ENCODE measurements at regions not wholly inside any gene's neighbourhood (a gene's known extent, or its start where the extent isn't known, plus 50 kb on each side); places are given as distances from the start of the nearest gene placed in this dataset.

DNA sequence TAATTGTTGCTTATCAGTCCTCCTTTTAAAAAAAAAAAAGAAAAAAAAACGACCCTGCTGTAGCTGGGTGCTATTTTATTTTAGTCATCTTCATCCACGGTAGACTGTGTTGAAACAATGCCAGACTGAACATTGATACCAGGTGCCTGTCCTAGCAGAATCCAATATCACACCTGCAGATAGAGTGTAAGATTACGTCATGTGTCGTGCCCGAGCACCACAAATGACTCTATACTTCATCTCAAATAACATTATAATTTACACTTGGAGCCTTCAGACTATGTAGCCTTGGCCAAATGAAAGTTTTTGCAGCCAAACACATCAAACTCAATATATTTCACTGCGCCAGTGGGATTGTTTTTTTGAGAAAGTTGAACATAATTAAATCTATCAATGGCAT, 410.6 kb downstream of the FGF9 start:
- H3K9me3 ChIP-seq (ENCODE audit: control insufficient read depth in 1 of 2, low read length in 2 of 2) = no peaks in the 10 kb centered on the region
- no peak overlapping the region for H3K4me3 ChIP-seq (ENCODE audit: low read depth in 1 of 2, low read length in 2 of 2)
- no peaks in the 10 kb centered on the region for H3K27me3 ChIP-seq (ENCODE audit: low read depth, low read length)
- no peak overlapping the region for H3K27ac ChIP-seq (ENCODE audit: low read length)
- no peaks in the 10 kb centered on the region for H3K4me1 ChIP-seq (ENCODE audit: control insufficient read depth in 1 of 2, insufficient read depth in 2 of 2, low read length in 2 of 2)
- no peaks in the 10 kb centered on the region for H3K36me3 ChIP-seq (ENCODE audit: control insufficient read depth in 1 of 2, insufficient read depth in 2 of 2, low read length in 2 of 2)

DNA sequence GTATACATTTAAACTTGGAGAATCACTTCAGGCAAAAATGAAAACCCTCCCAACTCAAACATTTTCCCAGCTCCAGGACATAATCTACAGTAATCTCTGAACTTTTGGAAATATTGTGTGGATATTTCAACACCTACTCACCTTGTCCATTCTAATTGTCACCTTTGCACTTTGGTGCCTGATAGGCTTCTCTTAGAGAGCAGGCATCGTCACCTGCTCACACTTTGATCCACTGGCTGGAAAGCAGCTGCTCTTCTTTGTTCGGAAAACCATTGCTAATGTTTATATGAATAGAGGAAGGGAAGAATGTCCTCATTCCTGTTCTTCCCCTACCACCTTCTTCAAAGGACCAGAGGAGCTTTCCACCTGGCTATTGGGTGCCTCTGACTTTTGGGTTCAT, 411.2 kb downstream of the FGF9 start:
- Histone ChIP-seq H3K27ac (ENCODE audit: low read length) (no peak overlapping the region), H3K4me3 (ENCODE audit: low read depth in 1 of 2, low read length in 2 of 2) (no peak overlapping the region), H3K4me1 (ENCODE audit: control insufficient read depth in 1 of 2, insufficient read depth in 2 of 2, low read length in 2 of 2) (no peaks in the 10 kb centered on the region), H3K27me3 (ENCODE audit: low read depth, low read length) (no peaks in the 10 kb centered on the region), H3K9me3 (ENCODE audit: control insufficient read depth in 1 of 2, low read length in 2 of 2) (no peaks in the 10 kb centered on the region), H3K36me3 (ENCODE audit: control insufficient read depth in 1 of 2, insufficient read depth in 2 of 2, low read length in 2 of 2) (no peaks in the 10 kb centered on the region)

DNA sequence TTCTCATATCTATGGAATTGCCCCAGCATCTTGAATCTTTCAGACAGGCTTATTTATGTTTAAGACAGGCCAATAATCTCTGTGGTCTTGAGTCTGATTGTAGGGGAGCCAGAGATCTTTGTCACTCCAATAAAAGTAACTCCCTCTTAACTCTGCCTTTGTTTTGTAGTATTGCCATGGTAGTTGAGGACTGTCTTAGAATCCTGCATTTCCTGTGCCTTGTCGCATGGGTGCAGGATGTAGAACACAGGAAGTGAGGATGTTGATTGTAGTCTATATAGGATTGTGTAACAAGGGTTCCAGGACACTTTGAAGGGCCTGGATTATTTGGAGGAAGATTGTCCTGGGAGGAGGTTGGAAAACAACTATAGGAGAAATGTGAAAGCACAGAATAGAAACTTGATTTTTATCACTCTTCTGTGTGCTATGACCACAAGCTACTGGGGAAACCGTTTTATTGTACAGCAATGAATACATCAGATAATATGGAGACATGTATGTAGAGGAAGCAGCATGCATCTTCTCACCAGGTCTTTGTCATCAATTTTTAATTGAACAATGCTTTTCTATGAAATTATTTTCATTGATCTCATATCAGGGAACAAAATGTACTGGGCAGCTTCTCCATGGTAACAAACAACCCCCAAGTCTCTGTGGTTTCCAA, 411.7 kb downstream of the FGF9 start:
- Histone ChIP-seq H3K4me3 (ENCODE audit: low read depth in 1 of 2, low read length in 2 of 2) (no peak overlapping the region), H3K27ac (ENCODE audit: low read length) (no peak overlapping the region), H3K27me3 (ENCODE audit: low read depth, low read length) (no peaks in the 10 kb centered on the region), H3K36me3 (ENCODE audit: control insufficient read depth in 1 of 2, insufficient read depth in 2 of 2, low read length in 2 of 2) (no peaks in the 10 kb centered on the region), H3K9me3 (ENCODE audit: control insufficient read depth in 1 of 2, low read length in 2 of 2) (no peaks in the 10 kb centered on the region), H3K4me1 (ENCODE audit: control insufficient read depth in 1 of 2, insufficient read depth in 2 of 2, low read length in 2 of 2) (no peaks in the 10 kb centered on the region)

DNA sequence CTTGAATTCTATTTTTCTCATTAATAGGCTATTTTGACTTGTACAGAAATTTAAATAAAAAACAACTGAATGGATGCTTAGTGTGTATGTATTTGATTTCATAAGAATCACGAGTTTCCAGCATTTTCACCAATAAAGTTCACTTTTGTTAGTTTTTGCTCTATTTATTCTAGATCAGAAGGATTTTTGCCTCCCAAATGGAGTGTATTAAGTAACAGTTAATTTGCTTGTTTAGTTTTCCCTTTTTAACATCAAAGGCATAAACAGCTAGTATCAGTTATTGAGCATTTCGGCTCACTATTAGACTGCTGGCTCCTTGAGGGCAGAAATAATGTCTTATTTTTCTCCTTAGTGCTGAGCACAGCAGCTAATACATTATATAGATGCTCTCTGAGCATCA, 414.1 kb downstream of the FGF9 start:
- Histone ChIP-seq H3K36me3 (ENCODE audit: control insufficient read depth in 1 of 2, insufficient read depth in 2 of 2, low read length in 2 of 2) (no peaks in the 10 kb centered on the region), H3K27ac (ENCODE audit: low read length) (no peak overlapping the region), H3K4me1 (ENCODE audit: control insufficient read depth in 1 of 2, insufficient read depth in 2 of 2, low read length in 2 of 2) (no peaks in the 10 kb centered on the region), H3K4me3 (ENCODE audit: low read depth in 1 of 2, low read length in 2 of 2) (no peak overlapping the region), H3K27me3 (ENCODE audit: low read depth, low read length) (no peaks in the 10 kb centered on the region), H3K9me3 (ENCODE audit: control insufficient read depth in 1 of 2, low read length in 2 of 2) (no peaks in the 10 kb centered on the region)

DNA sequence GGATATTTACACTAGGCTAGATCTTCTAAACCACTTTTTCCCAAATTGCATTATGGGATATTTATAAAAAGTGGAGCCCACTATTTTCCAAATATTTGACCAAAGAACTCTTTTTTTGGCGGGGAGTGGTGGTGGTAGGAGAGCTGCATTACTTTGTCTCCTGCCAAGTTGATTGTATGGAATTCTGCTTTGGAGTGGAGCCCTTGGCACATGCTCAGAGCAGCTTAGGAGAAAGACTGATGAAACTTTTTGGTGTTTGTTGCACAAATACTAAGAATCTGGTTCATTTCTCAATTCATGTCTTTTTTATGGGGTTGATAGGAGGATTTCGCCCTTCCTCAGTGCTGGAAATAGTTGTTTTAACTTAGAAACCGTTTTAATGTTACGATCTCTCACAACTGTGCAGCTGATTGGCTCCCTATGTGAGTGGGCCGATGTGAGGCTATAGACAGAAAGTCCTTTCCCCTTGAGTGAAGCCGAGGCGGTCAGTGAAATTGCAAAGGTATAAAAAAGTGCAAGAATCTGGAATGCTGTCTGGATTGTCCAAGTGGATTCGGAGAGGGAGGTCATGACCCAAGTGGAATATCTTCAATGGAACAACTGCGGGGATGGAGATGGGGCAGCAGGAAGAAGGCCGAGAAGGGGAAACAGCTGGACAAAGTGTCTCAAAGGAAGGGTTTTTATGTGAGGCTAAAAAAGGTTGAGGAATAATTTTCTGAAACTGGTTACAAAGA, 415.9 kb downstream of the FGF9 start:
- Histone ChIP-seq H3K9me3 (ENCODE audit: control insufficient read depth in 1 of 2, low read length in 2 of 2) (no peaks in the 10 kb centered on the region), H3K4me3 (ENCODE audit: low read depth in 1 of 2, low read length in 2 of 2) (no peak overlapping the region), H3K36me3 (ENCODE audit: control insufficient read depth in 1 of 2, insufficient read depth in 2 of 2, low read length in 2 of 2) (no peaks in the 10 kb centered on the region), H3K27ac (ENCODE audit: low read length) (no peak overlapping the region), H3K27me3 (ENCODE audit: low read depth, low read length) (no peaks in the 10 kb centered on the region), H3K4me1 (ENCODE audit: control insufficient read depth in 1 of 2, insufficient read depth in 2 of 2, low read length in 2 of 2) (peaks cover 0 to 8% of the 10 kb centered on the region in 2 donors)

DNA sequence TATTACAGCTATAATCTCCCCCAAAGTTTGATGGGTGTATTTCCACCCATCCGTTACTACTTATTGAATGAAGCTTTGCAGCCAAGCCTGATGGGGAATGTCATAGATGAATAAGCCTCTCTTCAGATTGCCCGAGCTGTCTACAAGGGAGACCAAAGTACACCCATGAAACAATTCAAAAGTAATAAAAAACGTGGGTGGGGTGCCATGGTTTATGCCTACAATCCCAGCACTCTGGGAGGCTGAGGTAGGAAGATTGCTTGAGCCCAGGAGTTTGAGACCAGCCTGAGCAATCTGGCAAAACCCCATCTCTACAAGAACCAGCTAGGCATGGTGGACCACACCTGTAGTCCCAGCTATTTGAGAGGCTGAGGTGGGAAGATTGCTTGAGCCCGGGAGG, 419.2 kb downstream of the FGF9 start:
- H3K4me3 ChIP-seq (ENCODE audit: low read depth in 1 of 2, low read length in 2 of 2) = no peak overlapping the region
- no peaks in the 10 kb centered on the region for H3K36me3 ChIP-seq (ENCODE audit: control insufficient read depth in 1 of 2, insufficient read depth in 2 of 2, low read length in 2 of 2)
- no peak overlapping the region for H3K27ac ChIP-seq (ENCODE audit: low read length)
- peaks cover 0 to 12% of the 10 kb centered on the region in 2 donors for H3K4me1 ChIP-seq (ENCODE audit: control insufficient read depth in 1 of 2, insufficient read depth in 2 of 2, low read length in 2 of 2)
- H3K27me3 ChIP-seq (ENCODE audit: low read depth, low read length) = no peaks in the 10 kb centered on the region
- no peaks in the 10 kb centered on the region for H3K9me3 ChIP-seq (ENCODE audit: control insufficient read depth in 1 of 2, low read length in 2 of 2)

DNA sequence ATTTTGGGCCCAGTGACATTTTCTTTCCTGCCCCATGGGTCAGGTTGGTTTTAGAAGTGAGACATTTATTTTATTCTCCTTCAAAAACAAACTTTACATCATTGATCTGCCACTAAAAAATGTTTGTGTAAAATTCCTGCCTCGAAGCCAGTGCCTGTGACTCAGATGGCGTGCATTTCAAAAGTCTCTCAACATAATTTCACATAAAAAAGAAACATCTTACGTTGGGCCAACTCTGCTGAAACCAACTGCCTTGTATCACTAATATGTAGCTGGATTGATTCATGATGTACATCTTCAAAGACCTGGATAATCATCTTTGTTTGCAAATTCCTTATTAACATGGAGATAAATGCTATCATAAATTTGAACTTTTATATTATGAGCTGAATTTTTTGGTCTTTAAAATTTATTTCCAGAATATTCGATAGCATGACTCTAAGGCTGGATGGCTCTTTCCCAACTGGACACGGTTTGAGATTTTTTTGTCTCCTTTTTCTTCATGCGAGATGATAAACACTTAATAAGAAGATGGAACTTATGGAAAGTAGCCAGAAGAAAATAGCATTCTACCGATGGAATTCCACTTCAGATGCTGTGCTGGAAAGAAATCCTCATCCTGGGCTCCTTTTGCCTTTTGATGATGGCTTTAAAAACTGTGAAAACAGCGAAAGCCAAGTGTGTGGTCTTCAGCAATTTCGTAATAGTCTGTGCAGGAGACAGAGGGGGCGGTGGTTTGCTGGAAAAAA, 420.5 kb downstream of the FGF9 start:
- Histone ChIP-seq H3K36me3 (ENCODE audit: control insufficient read depth in 1 of 2, insufficient read depth in 2 of 2, low read length in 2 of 2) (no peaks in the 10 kb centered on the region), H3K4me1 (ENCODE audit: control insufficient read depth in 1 of 2, insufficient read depth in 2 of 2, low read length in 2 of 2) (peaks cover 0 to 12% of the 10 kb centered on the region in 2 donors), H3K27ac (ENCODE audit: low read length) (no peak overlapping the region), H3K27me3 (ENCODE audit: low read depth, low read length) (no peaks in the 10 kb centered on the region), H3K9me3 (ENCODE audit: control insufficient read depth in 1 of 2, low read length in 2 of 2) (no peaks in the 10 kb centered on the region), H3K4me3 (ENCODE audit: low read depth in 1 of 2, low read length in 2 of 2) (no peak overlapping the region)

DNA sequence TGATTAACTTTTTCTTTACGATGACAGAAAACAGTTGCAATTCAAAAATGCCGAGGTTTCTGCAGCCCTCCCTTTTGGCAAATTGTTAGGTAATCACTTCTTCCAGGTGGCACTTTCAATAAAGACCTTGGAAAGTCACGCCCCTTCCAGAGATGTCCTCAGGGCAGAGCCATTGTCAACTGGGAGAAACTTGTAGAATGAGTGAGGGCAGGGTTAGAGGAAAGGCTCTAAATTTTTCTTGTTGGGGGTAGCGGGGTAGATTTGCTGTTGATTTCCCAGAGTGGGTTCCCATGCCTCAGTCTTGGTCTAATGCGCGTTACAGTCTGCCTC, 421.1 kb downstream of the FGF9 start:
- H3K4me1 ChIP-seq (ENCODE audit: control insufficient read depth in 1 of 2, insufficient read depth in 2 of 2, low read length in 2 of 2) = peaks cover 0 to 12% of the 10 kb centered on the region in 2 donors
- H3K27ac ChIP-seq (ENCODE audit: low read length) = no peak overlapping the region
- H3K9me3 ChIP-seq (ENCODE audit: control insufficient read depth in 1 of 2, low read length in 2 of 2) = no peaks in the 10 kb centered on the region
- no peaks in the 10 kb centered on the region for H3K27me3 ChIP-seq (ENCODE audit: low read depth, low read length)
- H3K4me3 ChIP-seq (ENCODE audit: low read depth in 1 of 2, low read length in 2 of 2) = no peak overlapping the region
- H3K36me3 ChIP-seq (ENCODE audit: control insufficient read depth in 1 of 2, insufficient read depth in 2 of 2, low read length in 2 of 2) = no peaks in the 10 kb centered on the region

DNA sequence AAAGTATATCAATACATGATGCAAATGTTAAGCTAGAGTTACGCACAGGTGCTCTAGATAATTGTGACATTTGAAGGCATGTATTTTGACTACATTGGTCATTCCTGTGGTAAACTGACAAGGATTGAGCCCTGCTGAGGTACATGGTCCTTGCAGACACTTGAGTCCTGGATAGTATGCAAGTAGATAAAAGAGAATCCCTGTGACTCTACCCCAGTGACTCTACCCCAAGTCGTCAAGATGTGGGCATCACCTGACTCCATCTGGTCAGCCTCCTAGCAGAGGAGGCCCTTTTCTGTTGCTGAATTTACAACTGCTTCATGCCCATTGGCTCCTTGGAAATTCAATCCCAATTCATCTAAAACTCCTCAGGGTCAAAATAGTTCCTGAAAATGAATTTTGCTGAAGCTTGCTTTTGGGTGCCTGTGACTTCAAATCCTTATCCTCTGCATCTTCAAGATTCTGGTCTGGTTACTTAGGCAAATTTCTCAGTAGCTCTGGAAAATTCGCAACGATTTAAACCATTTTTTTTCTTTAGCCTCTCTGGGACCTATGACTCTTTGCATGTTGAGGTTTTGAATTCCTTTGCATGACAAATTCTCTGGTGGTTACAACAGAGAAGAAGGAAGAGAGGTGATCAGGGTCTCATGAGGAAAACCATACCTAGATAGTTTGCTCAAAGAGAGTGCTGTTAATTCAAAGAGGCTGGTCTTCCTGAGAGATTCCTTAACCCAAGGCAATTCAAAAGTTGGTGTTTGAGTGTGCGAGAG, 422.1 kb downstream of the FGF9 start:
- peaks cover 0 to 12% of the 10 kb centered on the region in 2 donors for H3K4me1 ChIP-seq (ENCODE audit: control insufficient read depth in 1 of 2, insufficient read depth in 2 of 2, low read length in 2 of 2)
- H3K9me3 ChIP-seq (ENCODE audit: control insufficient read depth in 1 of 2, low read length in 2 of 2) = no peaks in the 10 kb centered on the region
- H3K27me3 ChIP-seq (ENCODE audit: low read depth, low read length) = no peaks in the 10 kb centered on the region
- no peak overlapping the region for H3K4me3 ChIP-seq (ENCODE audit: low read depth in 1 of 2, low read length in 2 of 2)
- H3K27ac ChIP-seq (ENCODE audit: low read length) = no peak overlapping the region
- no peaks in the 10 kb centered on the region for H3K36me3 ChIP-seq (ENCODE audit: control insufficient read depth in 1 of 2, insufficient read depth in 2 of 2, low read length in 2 of 2)

DNA sequence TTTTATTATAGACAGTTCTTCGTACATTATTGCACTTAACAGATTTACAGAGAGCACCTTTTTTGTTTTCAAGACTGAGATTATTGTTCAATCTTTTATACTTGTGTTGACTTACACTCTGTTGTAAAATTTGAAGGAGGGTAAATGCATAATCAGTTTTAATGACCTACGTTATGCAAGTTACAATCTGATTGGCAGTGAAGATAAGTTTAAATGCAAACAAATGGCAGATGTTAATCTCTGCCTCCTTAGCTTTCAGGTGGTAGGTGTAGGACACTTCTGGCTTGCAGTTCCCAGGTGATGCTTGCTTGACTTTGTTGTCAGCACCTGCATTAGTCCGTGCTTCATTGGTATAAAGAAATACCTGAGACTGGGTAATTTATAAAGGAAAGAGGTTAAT, 424.9 kb downstream of the FGF9 start:
- Histone ChIP-seq H3K27ac (ENCODE audit: low read length) (no peak overlapping the region), H3K4me3 (ENCODE audit: low read depth in 1 of 2, low read length in 2 of 2) (no peak overlapping the region)

DNA sequence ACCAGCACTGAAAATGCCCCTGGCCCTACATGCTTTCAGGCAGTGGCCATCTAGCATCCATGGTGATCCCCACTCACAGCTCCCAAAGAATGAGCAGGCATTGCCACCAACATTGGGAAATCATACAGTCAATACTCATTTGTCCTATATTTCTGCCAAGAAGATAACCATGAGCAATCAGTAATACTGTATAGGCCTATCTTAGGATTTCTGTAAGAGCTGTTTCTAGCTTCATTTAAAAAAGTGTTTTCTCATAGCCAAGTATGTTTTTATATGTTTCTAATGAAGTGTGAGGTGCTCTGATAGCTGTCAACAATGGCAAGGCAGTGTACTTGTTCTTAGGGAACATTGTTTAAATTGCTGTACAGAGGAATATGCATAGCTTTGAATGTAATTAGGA, 428.7 kb downstream of the FGF9 start:
- Histone ChIP-seq H3K9me3 (ENCODE audit: control insufficient read depth in 1 of 2, low read length in 2 of 2) (no peaks in the 10 kb centered on the region), H3K27me3 (ENCODE audit: low read depth, low read length) (no peaks in the 10 kb centered on the region), H3K4me1 (ENCODE audit: control insufficient read depth in 1 of 2, insufficient read depth in 2 of 2, low read length in 2 of 2) (no peaks in the 10 kb centered on the region), H3K27ac (ENCODE audit: low read length) (no peak overlapping the region), H3K4me3 (ENCODE audit: low read depth in 1 of 2, low read length in 2 of 2) (no peak overlapping the region), H3K36me3 (ENCODE audit: control insufficient read depth in 1 of 2, insufficient read depth in 2 of 2, low read length in 2 of 2) (no peaks in the 10 kb centered on the region)

More for the DNA sequence above, 424.9 kb downstream of the FGF9 start:
- H3K9me3 ChIP-seq (ENCODE audit: control insufficient read depth in 1 of 2, low read length in 2 of 2) = no peaks in the 10 kb centered on the region
- no peaks in the 10 kb centered on the region for H3K36me3 ChIP-seq (ENCODE audit: control insufficient read depth in 1 of 2, insufficient read depth in 2 of 2, low read length in 2 of 2)
- H3K27me3 ChIP-seq (ENCODE audit: low read depth, low read length) = no peaks in the 10 kb centered on the region
- peaks cover 0 to 12% of the 10 kb centered on the region in 2 donors for H3K4me1 ChIP-seq (ENCODE audit: control insufficient read depth in 1 of 2, insufficient read depth in 2 of 2, low read length in 2 of 2)
